GM12872 (cell line): ENCODE measurements at regions not wholly inside any gene's neighbourhood (a gene's known extent, or its start where the extent isn't known, plus 50 kb on each side); places are given as distances from the start of the nearest gene placed in this dataset.

ENCODE experiments used
- TF ChIP-seq, protein P1 (sequence below): IDR thresholded peaks from 3 replicates; pipeline ENCODE4 v1.5.1; 2011; ENCODE audit warnings: low read depth, mild to moderate bottlenecking, low read length, moderate library complexity; ENCODE audit not compliant: insufficient read depth

- TF ChIP-seq, protein P1, sequence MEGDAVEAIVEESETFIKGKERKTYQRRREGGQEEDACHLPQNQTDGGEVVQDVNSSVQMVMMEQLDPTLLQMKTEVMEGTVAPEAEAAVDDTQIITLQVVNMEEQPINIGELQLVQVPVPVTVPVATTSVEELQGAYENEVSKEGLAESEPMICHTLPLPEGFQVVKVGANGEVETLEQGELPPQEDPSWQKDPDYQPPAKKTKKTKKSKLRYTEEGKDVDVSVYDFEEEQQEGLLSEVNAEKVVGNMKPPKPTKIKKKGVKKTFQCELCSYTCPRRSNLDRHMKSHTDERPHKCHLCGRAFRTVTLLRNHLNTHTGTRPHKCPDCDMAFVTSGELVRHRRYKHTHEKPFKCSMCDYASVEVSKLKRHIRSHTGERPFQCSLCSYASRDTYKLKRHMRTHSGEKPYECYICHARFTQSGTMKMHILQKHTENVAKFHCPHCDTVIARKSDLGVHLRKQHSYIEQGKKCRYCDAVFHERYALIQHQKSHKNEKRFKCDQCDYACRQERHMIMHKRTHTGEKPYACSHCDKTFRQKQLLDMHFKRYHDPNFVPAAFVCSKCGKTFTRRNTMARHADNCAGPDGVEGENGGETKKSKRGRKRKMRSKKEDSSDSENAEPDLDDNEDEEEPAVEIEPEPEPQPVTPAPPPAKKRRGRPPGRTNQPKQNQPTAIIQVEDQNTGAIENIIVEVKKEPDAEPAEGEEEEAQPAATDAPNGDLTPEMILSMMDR = no peak
Observed at GRCh38 chr4:174138616-174139015, 144.9 kb downstream of the FBXO8 start.

DNA sequence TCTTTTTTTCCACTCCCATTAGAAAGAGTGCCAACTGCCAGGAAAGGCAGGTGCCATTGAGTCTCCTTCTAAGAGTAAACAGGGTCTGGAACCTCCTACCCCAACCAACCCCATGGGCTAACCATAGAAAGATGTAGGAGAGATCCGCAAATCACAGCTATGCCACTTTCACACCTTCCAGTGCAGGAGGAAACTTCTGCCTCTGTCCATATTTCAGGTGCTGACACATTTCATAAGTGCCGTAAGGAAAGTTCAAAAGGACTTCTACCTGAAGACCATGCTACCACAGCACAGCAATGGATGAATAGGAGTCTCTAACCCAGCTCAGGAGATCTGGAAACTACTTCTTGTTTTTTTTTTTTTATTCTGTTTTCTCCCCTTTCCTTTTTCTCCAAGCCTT lies 145.8 kb downstream of the FBXO8 start:
- TF ChIP-seq, protein P1 = no peak

DNA sequence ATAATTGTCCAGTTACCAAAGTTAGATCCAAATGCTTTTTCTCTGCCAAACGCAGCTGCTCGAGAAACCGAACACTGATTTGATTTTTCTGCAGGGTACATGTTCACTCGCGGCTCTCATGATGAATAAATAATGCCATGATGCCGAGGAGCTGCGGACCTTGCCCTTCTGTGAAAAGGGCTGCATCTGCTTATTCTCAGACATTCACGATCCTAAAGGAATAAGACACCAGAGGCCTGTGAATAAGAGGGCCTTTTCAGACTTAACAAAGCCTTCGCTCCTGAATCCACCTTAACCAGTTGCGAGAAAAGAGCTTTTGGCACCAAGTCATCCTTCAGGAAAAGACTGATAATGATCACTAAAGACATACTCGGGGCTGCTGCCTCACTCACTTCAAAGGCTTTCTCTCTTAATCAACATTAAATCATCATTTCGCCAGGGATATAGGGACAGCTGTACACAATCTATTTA lies 147.5 kb downstream of the FBXO8 start:
- TF ChIP-seq, protein P1 = no peak

- TF ChIP-seq, protein P1 = no peak
Observed at GRCh38 chr4:174135530-174135929, 147.9 kb downstream of the FBXO8 start.

- TF ChIP-seq, protein P1 = no peak
Observed at GRCh38 chr4:174134361-174134760, 149.1 kb downstream of the FBXO8 start.

DNA sequence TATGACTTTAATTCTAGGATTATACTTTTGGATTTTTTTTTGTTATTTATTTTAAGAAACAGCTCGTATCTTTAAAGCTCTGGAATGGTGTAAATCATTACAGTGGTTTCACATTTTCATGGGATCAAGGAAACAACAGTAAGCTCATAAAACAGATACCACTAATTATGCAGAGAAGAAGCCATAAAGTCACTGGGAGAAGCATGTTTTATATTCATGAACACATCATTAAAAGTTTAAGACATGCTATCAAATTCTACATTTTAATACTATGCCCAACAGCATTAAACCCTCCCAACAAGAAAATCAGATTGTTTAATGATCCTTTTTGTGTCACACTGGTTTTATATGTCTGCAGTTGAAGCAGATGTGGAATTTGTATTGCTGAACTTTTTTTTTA lies 149.9 kb downstream of the FBXO8 start:
- TF ChIP-seq, protein P1 = no peak

DNA sequence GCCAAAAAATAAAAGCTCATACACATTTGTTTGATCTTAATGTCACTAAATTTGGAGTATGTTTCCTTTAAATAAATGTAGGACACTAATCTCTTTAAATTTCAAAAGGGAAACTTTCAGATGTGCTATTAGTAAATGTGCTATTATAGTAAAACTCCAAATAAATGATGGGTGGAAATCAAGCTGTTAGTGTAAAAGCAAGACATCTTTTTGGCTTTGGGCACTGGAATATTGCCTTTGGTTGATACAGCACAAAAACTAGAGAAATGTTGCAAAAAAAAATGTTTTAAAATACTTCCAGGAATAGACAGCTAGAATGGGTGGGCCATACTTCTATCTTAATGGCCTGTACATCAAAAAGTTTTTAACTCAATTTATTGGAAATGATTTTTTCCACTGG lies 151.6 kb downstream of the FBXO8 start:
- TF ChIP-seq, protein P1 = no peak

GRCh38 chr4:174122705-174123104 lies 160.8 kb downstream of the FBXO8 start:
- TF ChIP-seq, protein P1 = no peak
